H1 (cell line): ENCODE measurements at regions not wholly inside any gene's neighbourhood (a gene's known extent, or its start where the extent isn't known, plus 50 kb on each side); places are given as distances from the start of the nearest gene placed in this dataset.

ENCODE experiments used
- CBX8 ChIP-seq: fragments of 300-800, 300-1000 bp; sonication (generic); IDR thresholded peaks from 2 replicates; pipeline ENCODE4 v1.7.1; 2016; ENCODE audit warnings: low read depth, low read length, borderline replicate concordance
- JUND ChIP-seq: IDR thresholded peaks from 2 replicates; pipeline ENCODE4 v1.6.1; 2011; ENCODE audit warnings: mild to moderate bottlenecking, improper control_type of control experiment, low read length
- SIN3A ChIP-seq, 2 experiments: IDR thresholded peaks in 1 of 2; conservative IDR thresholded peaks in 1 of 2; 2 replicates each; pipeline ENCODE4 v1.6.1; 2011 to 2012; ENCODE audit warnings: low read length in 2 of 2, improper control_type of control experiment in 1 of 2, low read depth in 1 of 2, mild to moderate bottlenecking in 1 of 2
- TAF7 ChIP-seq: optimal IDR thresholded peaks from 2 replicates; pipeline ENCODE3; 2011; ENCODE audit warnings: low read depth, mild to moderate bottlenecking, inconsistent platforms, low read length, moderate library complexity, borderline replicate concordance

DNA sequence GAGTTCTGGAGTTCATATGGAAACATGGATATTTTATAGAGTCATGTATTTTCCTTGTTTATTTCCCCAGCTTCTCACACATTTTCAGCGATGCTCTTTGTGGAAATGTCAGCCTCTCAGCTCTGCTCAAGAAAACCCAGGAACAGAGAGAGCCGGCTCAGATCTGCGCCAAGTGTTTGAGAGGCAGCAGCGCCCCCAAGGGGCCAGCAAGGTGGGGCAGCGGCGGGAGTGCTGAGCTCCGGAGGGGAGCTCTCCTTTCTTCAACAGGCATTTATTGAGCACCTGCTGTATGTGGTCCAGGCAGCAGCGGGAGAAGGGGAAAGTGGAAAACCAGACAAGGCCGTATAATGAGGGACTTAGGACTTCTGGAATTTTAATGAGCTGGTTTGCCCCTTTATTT lies 421.1 kb upstream of the C16orf82 start (continued):
- no peak for TF ChIP-seq TAF7
- TF ChIP-seq SIN3A (conservative IDR thresholded peaks at IDR 0.05 in 1 of 2, IDR thresholded peaks at IDR 0.05 in 1 of 2; ENCODE audit: low read depth in 1 of 2, low read length in 2 of 2) = no peak
- no peak for TF ChIP-seq JUND
- TF ChIP-seq CBX8 = no peak
- TF ChIP-seq, all 59 proteins: peak for 3
